GM23338 (cell line): ENCODE measurements at regions not wholly inside any gene's neighbourhood (a gene's known extent, or its start where the extent isn't known, plus 50 kb on each side); places are given as distances from the start of the nearest gene placed in this dataset.
A peak's percentile ranks its signal among the peaks of the same experiment; 100 is the strongest.

ENCODE experiments used
- ATAC-seq: fragments of 200-7000 bp; cut with Tn5 transposase; 3 replicates; pipeline ENCODE4 v1.9.1; 2020
- DNase-seq: peaks from one replicate; pipeline ENCODE4 v3.0.0-alpha.2; 2015; ENCODE audit warnings: low spot score
- H2AFZ ChIP-seq: fragments of 200-600 bp; sonication (generic); 2 replicates; pipeline ENCODE4 v1.8.0; 2016; ENCODE audit warnings: antibody characterized with exemption, mild to moderate bottlenecking, moderate library complexity
- H3F3A ChIP-seq: fragments of 200-600 bp; sonication (generic); replicated peaks from 2 replicates; pipeline ENCODE4 v1.8.0; 2017; ENCODE audit warnings: antibody characterized with exemption, mixed run types, low read depth
- H3K27ac ChIP-seq: fragments of 200-600 bp; sonication (generic); 2 replicates; pipeline ENCODE4 v1.6.1; 2016; ENCODE audit warnings: low read depth
- H3K27me3 ChIP-seq: fragments of 200-600 bp; sonication (generic); 2 replicates; pipeline ENCODE4 v1.8.0; 2016; ENCODE audit warnings: mild to moderate bottlenecking, mixed run types, moderate library complexity; ENCODE audit not compliant: insufficient read depth
- H3K36me3 ChIP-seq: fragments of 200-600 bp; sonication (generic); 2 replicates; pipeline ENCODE4 v1.8.0; 2016; ENCODE audit warnings: mild to moderate bottlenecking; ENCODE audit not compliant: insufficient read depth
- H3K4me1 ChIP-seq: fragments of 200-600 bp; sonication (generic); 2 replicates; pipeline ENCODE4 v1.8.0; 2016; ENCODE audit warnings: mild to moderate bottlenecking, moderate library complexity; ENCODE audit not compliant: insufficient read depth
- H3K4me2 ChIP-seq: fragments of 200-600 bp; sonication (generic); 2 replicates; pipeline ENCODE4 v1.7.1; 2017; ENCODE audit warnings: mixed run types
- H3K4me3 ChIP-seq: fragments of 200-600 bp; sonication (generic); 2 replicates; pipeline ENCODE4 v1.6.1; 2016; ENCODE audit warnings: mixed run types
- H3K79me2 ChIP-seq: fragments of 200-600 bp; sonication (generic); replicated peaks from 2 replicates; pipeline ENCODE4 v1.8.0; 2017; ENCODE audit warnings: mild to moderate bottlenecking; ENCODE audit not compliant: insufficient read depth
- H3K9me2 ChIP-seq: fragments of 200-600 bp; sonication (generic); 2 replicates; pipeline ENCODE4 v1.8.0; 2017; ENCODE audit not compliant: insufficient read depth
- H4K20me1 ChIP-seq: fragments of 200-600 bp; sonication (generic); replicated peaks from 2 replicates; pipeline ENCODE4 v1.8.0; 2017; ENCODE audit warnings: mild to moderate bottlenecking; ENCODE audit not compliant: insufficient read depth
- H3K27ac Mint-ChIP-seq: 2 replicates; pipeline ENCODE4 v1.8.0; 2020; ENCODE audit warnings: inconsistent platforms, mild to moderate bottlenecking, moderate library complexity, mixed read lengths
- H3K27me3 Mint-ChIP-seq: 3 replicates; pipeline ENCODE4 v1.8.0; 2022; ENCODE audit warnings: low read depth, mild to moderate bottlenecking, moderate library complexity, mixed read lengths, inconsistent platforms; ENCODE audit not compliant: insufficient read depth, poor library complexity
- H3K36me3 Mint-ChIP-seq: 3 replicates; pipeline ENCODE4 v1.8.0; 2021; ENCODE audit warnings: low read depth, mild to moderate bottlenecking, inconsistent platforms, moderate library complexity, mixed read lengths
- H3K4me1 Mint-ChIP-seq: 3 replicates; pipeline ENCODE4 v1.8.0; 2020; ENCODE audit warnings: mild to moderate bottlenecking, inconsistent platforms, mixed read lengths
- H3K4me3 Mint-ChIP-seq: 3 replicates; pipeline ENCODE4 v1.8.0; 2021; ENCODE audit warnings: moderate library complexity, mild to moderate bottlenecking, inconsistent platforms, mixed read lengths
- H3K9me3 Mint-ChIP-seq: 3 replicates; pipeline ENCODE4 v1.8.0; 2020; ENCODE audit warnings: moderate library complexity, mild to moderate bottlenecking, inconsistent platforms, mixed read lengths
- EZH2 ChIP-seq: fragments of 200-600 bp; sonication (generic); IDR thresholded peaks from one replicate; pipeline ENCODE4 v1.8.0; 2017; ENCODE audit warnings: antibody characterized with exemption, mild to moderate bottlenecking, low read depth; ENCODE audit not compliant: unreplicated experiment
- EZH2phosphoT487 ChIP-seq: fragments of 200-600 bp; sonication (generic); IDR thresholded peaks from one replicate; pipeline ENCODE4 v1.8.1; 2018; ENCODE audit warnings: antibody characterized with exemption; ENCODE audit not compliant: unreplicated experiment
- NANOG ChIP-seq: IDR thresholded peaks from 2 replicates; pipeline ENCODE4 v1.6.1; 2016; ENCODE audit warnings: antibody characterized with exemption, borderline replicate concordance
- POLR2AphosphoS5 ChIP-seq: IDR thresholded peaks from 2 replicates; pipeline ENCODE4 v1.6.1; 2016; ENCODE audit warnings: antibody characterized with exemption, low read depth
- STAT1 ChIP-seq: IDR thresholded peaks from one replicate; pipeline ENCODE4 v1.6.1; 2016; ENCODE audit warnings: antibody characterized with exemption; ENCODE audit not compliant: unreplicated experiment
- ZNF331 ChIP-seq: fragments of 250-450 bp; sonication (Bioruptor Pico); IDR thresholded peaks from 2 replicates; pipeline ENCODE4 v1.5.0; 2020; ENCODE audit warnings: low read depth, mild to moderate bottlenecking, moderate library complexity
- TF ChIP-seq, protein P1 (sequence below): fragments of 250-450 bp; sonication (Bioruptor Pico); IDR thresholded peaks from 2 replicates; pipeline ENCODE4 v1.5.0; 2020; ENCODE audit warnings: mild to moderate bottlenecking, moderate library complexity

DNA sequence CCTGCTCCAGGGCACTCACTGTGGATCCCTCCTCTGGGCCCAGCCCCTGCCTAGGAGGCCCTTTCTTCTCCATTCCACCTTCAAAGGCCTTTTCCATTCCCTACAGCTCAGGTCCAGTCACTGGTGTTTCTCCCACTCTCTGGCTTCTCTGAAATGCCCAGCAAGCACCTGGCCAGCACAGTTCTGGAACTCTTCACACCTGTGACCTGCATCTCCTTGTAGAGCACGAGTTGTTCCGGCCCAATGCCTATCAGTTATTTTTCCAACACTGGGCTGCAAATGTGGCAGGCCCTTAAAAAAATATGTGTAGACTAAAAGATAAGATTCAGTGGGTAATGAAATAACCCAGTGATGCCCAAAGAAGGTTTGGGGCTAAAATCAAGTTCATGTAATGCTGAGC, 87.1 kb downstream of the PRLHR start (continued):
- TF ChIP-seq, protein P1, sequence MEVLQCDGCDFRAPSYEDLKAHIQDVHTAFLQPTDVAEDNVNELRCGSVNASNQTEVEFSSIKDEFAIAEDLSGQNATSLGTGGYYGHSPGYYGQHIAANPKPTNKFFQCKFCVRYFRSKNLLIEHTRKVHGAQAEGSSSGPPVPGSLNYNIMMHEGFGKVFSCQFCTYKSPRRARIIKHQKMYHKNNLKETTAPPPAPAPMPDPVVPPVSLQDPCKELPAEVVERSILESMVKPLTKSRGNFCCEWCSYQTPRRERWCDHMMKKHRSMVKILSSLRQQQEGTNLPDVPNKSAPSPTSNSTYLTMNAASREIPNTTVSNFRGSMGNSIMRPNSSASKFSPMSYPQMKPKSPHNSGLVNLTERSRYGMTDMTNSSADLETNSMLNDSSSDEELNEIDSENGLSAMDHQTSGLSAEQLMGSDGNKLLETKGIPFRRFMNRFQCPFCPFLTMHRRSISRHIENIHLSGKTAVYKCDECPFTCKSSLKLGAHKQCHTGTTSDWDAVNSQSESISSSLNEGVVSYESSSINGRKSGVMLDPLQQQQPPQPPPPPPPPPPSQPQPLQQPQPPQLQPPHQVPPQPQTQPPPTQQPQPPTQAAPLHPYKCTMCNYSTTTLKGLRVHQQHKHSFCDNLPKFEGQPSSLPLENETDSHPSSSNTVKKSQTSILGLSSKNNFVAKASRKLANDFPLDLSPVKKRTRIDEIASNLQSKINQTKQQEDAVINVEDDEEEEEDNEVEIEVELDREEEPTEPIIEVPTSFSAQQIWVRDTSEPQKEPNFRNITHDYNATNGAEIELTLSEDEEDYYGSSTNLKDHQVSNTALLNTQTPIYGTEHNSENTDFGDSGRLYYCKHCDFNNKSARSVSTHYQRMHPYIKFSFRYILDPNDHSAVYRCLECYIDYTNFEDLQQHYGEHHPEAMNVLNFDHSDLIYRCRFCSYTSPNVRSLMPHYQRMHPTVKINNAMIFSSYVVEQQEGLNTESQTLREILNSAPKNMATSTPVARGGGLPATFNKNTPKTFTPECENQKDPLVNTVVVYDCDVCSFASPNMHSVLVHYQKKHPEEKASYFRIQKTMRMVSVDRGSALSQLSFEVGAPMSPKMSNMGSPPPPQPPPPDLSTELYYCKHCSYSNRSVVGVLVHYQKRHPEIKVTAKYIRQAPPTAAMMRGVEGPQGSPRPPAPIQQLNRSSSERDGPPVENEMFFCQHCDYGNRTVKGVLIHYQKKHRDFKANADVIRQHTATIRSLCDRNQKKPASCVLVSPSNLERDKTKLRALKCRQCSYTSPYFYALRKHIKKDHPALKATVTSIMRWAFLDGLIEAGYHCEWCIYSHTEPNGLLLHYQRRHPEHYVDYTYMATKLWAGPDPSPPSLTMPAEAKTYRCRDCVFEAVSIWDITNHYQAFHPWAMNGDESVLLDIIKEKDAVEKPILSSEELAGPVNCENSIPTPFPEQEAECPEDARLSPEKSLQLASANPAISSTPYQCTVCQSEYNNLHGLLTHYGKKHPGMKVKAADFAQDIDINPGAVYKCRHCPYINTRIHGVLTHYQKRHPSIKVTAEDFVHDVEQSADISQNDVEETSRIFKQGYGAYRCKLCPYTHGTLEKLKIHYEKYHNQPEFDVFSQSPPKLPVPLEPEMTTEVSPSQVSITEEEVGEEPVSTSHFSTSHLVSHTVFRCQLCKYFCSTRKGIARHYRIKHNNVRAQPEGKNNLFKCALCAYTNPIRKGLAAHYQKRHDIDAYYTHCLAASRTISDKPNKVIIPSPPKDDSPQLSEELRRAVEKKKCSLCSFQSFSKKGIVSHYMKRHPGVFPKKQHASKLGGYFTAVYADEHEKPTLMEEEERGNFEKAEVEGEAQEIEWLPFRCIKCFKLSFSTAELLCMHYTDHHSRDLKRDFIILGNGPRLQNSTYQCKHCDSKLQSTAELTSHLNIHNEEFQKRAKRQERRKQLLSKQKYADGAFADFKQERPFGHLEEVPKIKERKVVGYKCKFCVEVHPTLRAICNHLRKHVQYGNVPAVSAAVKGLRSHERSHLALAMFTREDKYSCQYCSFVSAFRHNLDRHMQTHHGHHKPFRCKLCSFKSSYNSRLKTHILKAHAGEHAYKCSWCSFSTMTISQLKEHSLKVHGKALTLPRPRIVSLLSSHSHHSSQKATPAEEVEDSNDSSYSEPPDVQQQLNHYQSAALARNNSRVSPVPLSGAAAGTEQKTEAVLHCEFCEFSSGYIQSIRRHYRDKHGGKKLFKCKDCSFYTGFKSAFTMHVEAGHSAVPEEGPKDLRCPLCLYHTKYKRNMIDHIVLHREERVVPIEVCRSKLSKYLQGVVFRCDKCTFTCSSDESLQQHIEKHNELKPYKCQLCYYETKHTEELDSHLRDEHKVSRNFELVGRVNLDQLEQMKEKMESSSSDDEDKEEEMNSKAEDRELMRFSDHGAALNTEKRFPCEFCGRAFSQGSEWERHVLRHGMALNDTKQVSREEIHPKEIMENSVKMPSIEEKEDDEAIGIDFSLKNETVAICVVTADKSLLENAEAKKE (CRISPR knock-in tag) = no peak

DNA sequence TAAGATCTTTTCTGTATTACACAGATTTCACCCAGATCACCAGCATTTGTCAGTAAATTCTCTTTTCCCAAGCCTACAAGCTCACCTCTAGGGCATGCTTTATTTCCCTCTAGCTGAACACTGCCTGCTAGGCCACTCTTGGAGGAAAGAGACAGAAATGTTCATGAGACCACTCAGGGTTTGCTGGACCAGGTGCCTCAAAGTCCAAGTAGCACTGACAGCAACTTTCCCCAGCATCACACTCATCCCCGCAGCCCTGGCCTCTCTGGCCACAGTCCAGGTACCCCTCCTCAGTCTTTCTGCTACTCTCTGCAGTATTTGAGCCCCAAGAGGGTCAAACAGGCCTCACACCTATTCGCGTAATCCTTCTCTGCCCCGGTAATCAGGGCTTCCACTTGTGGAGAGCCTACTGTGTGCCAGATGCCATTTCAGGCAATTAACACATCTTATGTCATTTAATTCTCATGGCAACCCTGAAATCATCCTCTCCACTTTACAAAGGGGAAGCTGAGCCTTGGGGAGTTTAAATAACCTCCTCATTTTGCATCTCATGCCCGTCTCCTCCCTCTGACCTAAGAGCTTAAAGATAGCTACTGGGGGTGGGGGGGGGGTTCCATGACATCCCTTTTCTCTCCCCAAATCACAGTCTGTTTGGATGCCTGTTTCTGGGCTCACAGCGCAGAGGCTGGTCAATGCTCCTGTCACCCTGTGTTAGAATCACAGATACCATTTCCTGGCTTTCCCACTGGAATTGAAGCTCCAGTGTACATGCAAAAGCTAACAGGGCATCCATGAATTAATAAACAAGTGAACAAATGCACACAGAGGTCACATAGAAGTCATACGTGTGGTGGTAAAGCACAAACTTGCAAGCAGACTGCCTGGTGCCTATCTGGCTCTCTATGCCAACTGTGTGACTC, 88.5 kb downstream of the PRLHR start:
- no peaks in the 10 kb centered on the region for H3K4me1 ChIP-seq
- peaks cover 3% of the 10 kb centered on the region; the same call in 1 of the 2 replicates for H3K9me2 ChIP-seq
- DNase-seq = no peak
- no peaks in the 10 kb centered on the region for H4K20me1 ChIP-seq
- no peaks in the 10 kb centered on the region for H3K27me3 Mint-ChIP-seq
- no peak overlapping the region for H3K4me2 ChIP-seq
- peaks cover 9% of the 10 kb centered on the region; the same call in 2 of the 3 replicates for H3K4me1 Mint-ChIP-seq
- H3K27me3 ChIP-seq = no peaks in the 10 kb centered on the region
- H3F3A ChIP-seq = no peaks in the 10 kb centered on the region
- no peak overlapping the region for H3K4me3 Mint-ChIP-seq
- no peak overlapping the region for H3K4me3 ChIP-seq
- H3K27ac Mint-ChIP-seq = no peak overlapping the region
- no peak overlapping the region for H3K27ac ChIP-seq
- no peaks in the 10 kb centered on the region for H3K79me2 ChIP-seq
- peak; percentile 44; the same call in 2 of the 3 replicates for ATAC-seq
- H3K36me3 Mint-ChIP-seq = no peaks in the 10 kb centered on the region
- peak overlapping the region; percentile 72 for H2AFZ ChIP-seq
- no peaks in the 10 kb centered on the region for H3K36me3 ChIP-seq
- no peaks in the 10 kb centered on the region for H3K9me3 Mint-ChIP-seq
- TF ChIP-seq POLR2AphosphoS5 (no peak), EZH2 (no peak), NANOG (no peak), ZNF331 (no peak), STAT1 (no peak), EZH2phosphoT487 (no peak)
- TF ChIP-seq, protein P1 (CRISPR knock-in tag) = no peak
